ENCODE measurements at regions not wholly inside any gene's neighbourhood (a gene's known extent, or its start where the extent isn't known, plus 50 kb on each side); places are given as distances from the start of the nearest gene placed in this dataset.

- H3K23ac ChIP-seq (ENCODE audit: insufficient read length, low read depth, low read length): no peak overlapping the region
- TF ChIP-seq CTCF (conservative IDR thresholded peaks at IDR 0.05): no peak
- H2BK20ac ChIP-seq (ENCODE audit: low read depth, low read length, poor library complexity, severe bottlenecking): no peak overlapping the region
- H4K91ac ChIP-seq (ENCODE audit: insufficient read length, low read depth, low read length): no peak overlapping the region
- no peaks in the 10 kb centered on the region for H3K79me1 ChIP-seq (ENCODE audit: insufficient read depth, low read depth, low read length, poor library complexity, severe bottlenecking)
- H3K9me3 ChIP-seq (ENCODE audit: control insufficient read depth, low read depth, low read length): no peaks in the 10 kb centered on the region
- H2BK12ac ChIP-seq (ENCODE audit: insufficient read length, low read depth, low read length): no peak overlapping the region
- Mint-ChIP-seq H3K4me3 (no peak overlapping the region), H3K27me3 (ENCODE audit: low read depth) (no peaks in the 10 kb centered on the region), H3K27ac (no peak overlapping the region; a peak in 1 of 7 replicates), H3K4me1 (peaks cover 7 to 11% of the 10 kb centered on the region in 2 experiments), H3K36me3 (ENCODE audit: insufficient read depth in 1 of 3, low read depth in 3 of 3) (no peaks in the 10 kb centered on the region), H3K9me3 (no peaks in the 10 kb centered on the region)
- no peak overlapping the region for H4K8ac ChIP-seq (replicated peaks; ENCODE audit: insufficient read length, low read depth, low read length)
- H3K27me3 ChIP-seq (ENCODE audit: insufficient read depth, low read length): no peaks in the 10 kb centered on the region
- no peak overlapping the region for H3T11ph ChIP-seq (ENCODE audit: low read length)
- H2BK120ac ChIP-seq (ENCODE audit: low read depth, low read length, poor library complexity, severe bottlenecking): no peak overlapping the region
- H2AFZ ChIP-seq (ENCODE audit: low read length): no peak overlapping the region
- H3K79me2 ChIP-seq (ENCODE audit: insufficient read depth, low read length): no peaks in the 10 kb centered on the region
- no CpG with 5 or more reads among the region's 5 CpGs for WGBS (ENCODE audit: extremely low coverage, insufficient read length, low lambda C conversion rate)
- no peak overlapping the region for H3K4me2 ChIP-seq (ENCODE audit: insufficient read depth, insufficient read length, low read length)
- H3K23me2 ChIP-seq (ENCODE audit: insufficient read length, low read depth, low read length, poor library complexity, severe bottlenecking): no peaks in the 10 kb centered on the region
- no peak overlapping the region for H3K56ac ChIP-seq (ENCODE audit: insufficient read length, low read depth, low read length)
- H3K27ac ChIP-seq (ENCODE audit: insufficient read length, low read depth, low read length): no peak overlapping the region
- no peak overlapping the region for H3K18ac ChIP-seq (ENCODE audit: insufficient read length, low read depth, low read length)
- no peak overlapping the region for H3K4ac ChIP-seq (ENCODE audit: low read depth, low read length)
- DNase-seq: no peak
- no peak overlapping the region for H3K14ac ChIP-seq (ENCODE audit: insufficient read depth, low read length)
- H4K20me1 ChIP-seq (ENCODE audit: control insufficient read depth, insufficient read depth, insufficient read length): no peaks in the 10 kb centered on the region
- H3K9ac ChIP-seq (ENCODE audit: extremely low read depth, insufficient read length, low read length): no peak overlapping the region
- no peak overlapping the region for H2AK5ac ChIP-seq (ENCODE audit: insufficient read length, low read length)
- 0 out of 2 replicates have a peak, but pooled peaks cover 2% of the 10 kb centered on the region for H3K4me1 ChIP-seq (ENCODE audit: insufficient read depth, low read length)
- no peak overlapping the region for H4K5ac ChIP-seq (ENCODE audit: insufficient read length, low read depth, low read length)
- no peak overlapping the region for H2BK5ac ChIP-seq (ENCODE audit: insufficient read length, low read length)
- no peak overlapping the region for H2BK15ac ChIP-seq (ENCODE audit: low read depth, low read length)
Observed at GRCh38 chr18:51345848-51346391, 148.4 kb upstream of the MEX3C start.
